Brain microvascular endothelial cell (primary cell): ENCODE measurements at regions not wholly inside any gene's neighbourhood (a gene's known extent, or its start where the extent isn't known, plus 50 kb on each side); places are given as distances from the start of the nearest gene placed in this dataset.

ENCODE experiments used
- DNase-seq: peaks from one replicate; pipeline ENCODE4 v3.0.0-alpha.2; 2020
- H3K27ac ChIP-seq: fragments of 250-450 bp; sonication (Bioruptor Pico); 2 replicates; pipeline ENCODE4 v1.5.1; 2020; ENCODE audit warnings: mild to moderate bottlenecking, moderate library complexity
- H3K27me3 ChIP-seq: fragments of 250-450 bp; sonication (Bioruptor Pico); replicated peaks from 2 replicates; pipeline ENCODE4 v1.5.1; 2020; ENCODE audit warnings: mild to moderate bottlenecking
- H3K36me3 ChIP-seq: fragments of 250-450 bp; sonication (Bioruptor Pico); replicated peaks from 2 replicates; pipeline ENCODE4 v1.5.1; 2020; ENCODE audit warnings: mild to moderate bottlenecking
- H3K4me3 ChIP-seq: 2 replicates; pipeline ENCODE4 v1.5.1; 2011; ENCODE audit warnings: low read depth, mild to moderate bottlenecking, control low read depth, low read length, moderate library complexity
- in situ Hi-C: cut with HindIII; loops from 2 replicates; pipeline ENCODE4 v1.10.0; 2017; ENCODE audit warnings: low sequenced_read_pairs, low pct_ligation_motif_present
- TF ChIP-seq, protein P1 (sequence below): IDR thresholded peaks from 2 replicates; pipeline ENCODE4 v1.5.1; 2011; ENCODE audit warnings: low read depth, mild to moderate bottlenecking, moderate library complexity, low read length, control low read depth, inconsistent platforms; ENCODE audit errors: missing control alignments

DNA sequence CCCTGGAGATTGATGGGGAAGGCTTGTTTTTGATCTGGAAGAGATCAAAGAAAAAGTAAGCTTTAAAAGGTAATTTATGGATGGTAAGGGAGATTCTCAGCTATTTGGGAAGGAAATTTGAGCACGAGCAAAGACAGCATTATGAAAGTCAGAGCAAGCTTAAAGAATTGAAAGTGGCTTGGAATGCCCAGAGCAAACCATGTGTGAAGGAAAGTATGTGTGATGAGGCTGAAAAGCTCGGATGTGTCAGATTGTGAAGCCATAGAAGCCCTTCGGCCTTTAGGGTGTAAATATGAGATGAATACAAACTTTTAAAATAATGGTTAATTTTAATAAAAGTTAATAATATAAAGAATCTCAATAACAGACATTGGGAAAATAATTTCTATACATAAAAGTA lies 377.4 kb upstream of the DSEL start:
- H3K36me3 ChIP-seq = no peaks in the 10 kb centered on the region
- in situ Hi-C loops = no loop called here
- no peak overlapping the region for H3K4me3 ChIP-seq
- TF ChIP-seq, protein P1, sequence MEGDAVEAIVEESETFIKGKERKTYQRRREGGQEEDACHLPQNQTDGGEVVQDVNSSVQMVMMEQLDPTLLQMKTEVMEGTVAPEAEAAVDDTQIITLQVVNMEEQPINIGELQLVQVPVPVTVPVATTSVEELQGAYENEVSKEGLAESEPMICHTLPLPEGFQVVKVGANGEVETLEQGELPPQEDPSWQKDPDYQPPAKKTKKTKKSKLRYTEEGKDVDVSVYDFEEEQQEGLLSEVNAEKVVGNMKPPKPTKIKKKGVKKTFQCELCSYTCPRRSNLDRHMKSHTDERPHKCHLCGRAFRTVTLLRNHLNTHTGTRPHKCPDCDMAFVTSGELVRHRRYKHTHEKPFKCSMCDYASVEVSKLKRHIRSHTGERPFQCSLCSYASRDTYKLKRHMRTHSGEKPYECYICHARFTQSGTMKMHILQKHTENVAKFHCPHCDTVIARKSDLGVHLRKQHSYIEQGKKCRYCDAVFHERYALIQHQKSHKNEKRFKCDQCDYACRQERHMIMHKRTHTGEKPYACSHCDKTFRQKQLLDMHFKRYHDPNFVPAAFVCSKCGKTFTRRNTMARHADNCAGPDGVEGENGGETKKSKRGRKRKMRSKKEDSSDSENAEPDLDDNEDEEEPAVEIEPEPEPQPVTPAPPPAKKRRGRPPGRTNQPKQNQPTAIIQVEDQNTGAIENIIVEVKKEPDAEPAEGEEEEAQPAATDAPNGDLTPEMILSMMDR = no peak
- H3K27ac ChIP-seq = no peak overlapping the region
- H3K27me3 ChIP-seq = no peaks in the 10 kb centered on the region
- DNase-seq = no peak

DNA sequence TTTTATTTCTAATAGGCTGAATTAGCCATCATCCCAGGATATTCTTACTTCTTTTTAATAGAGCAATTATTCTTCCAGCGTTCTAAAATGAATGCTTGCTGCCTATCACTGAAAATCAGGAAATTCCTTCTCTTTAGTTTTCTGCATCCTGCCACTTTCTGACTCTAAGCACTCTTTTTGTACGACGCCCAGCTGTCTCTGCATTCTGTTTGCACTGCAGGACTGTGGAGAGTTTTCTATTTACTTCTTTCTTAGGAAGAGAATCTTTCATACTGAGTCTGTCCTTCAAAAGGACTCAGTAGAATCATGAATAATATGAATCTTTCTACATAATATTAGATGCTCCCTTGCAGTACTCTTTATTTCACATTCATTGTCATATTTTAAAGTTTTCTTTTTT lies 360.4 kb upstream of the DSEL start:
- Histone ChIP-seq H3K4me3 (no peak overlapping the region), H3K36me3 (no peaks in the 10 kb centered on the region), H3K27me3 (no peaks in the 10 kb centered on the region), H3K27ac (no peak overlapping the region)
- no peak for DNase-seq
- TF ChIP-seq, protein P1 = no peak
- in situ Hi-C loops = no loop called here

DNA sequence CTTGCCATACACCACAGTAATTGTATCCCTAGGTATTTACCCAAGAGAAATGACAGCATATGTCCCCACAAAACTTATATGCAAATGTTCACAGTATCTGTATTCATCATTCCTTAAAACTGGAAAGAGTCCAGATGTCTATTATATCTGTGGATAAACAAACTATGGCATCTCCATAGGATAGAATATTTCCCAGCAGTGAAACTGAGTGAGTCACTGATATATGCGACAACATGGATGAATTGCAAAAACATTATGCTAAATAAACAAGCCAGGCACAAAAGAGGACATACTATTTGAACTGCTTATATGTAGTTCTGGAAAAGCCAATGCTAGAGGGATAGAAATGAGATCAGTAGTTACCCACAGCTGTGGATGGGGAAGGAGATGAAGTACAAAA lies 359.4 kb upstream of the DSEL start:
- DNase-seq = peak; percentile 19
- TF ChIP-seq, protein P1 = no peak
- no peaks in the 10 kb centered on the region for H3K27me3 ChIP-seq
- H3K4me3 ChIP-seq = no peak overlapping the region
- no peaks in the 10 kb centered on the region for H3K36me3 ChIP-seq
- H3K27ac ChIP-seq = no peak overlapping the region
- in situ Hi-C loops = no loop called here

DNA sequence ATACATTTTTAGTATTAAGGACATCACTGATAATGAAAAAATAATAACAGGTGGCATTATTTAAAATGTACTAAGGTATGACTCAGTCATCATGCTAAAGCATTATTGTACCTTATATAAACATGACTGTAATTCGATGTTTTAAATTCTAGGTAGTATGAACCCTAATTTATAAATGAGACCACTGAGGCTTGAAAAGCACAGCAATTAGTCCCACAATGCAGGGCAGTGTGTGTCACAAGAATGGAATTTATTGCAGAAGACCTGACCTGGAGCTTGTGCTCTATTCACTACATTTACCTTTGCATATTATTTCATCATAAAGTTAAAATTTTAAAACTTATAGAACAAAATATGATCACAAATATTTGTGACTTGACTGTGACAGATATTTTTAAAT lies 358.5 kb upstream of the DSEL start:
- no peaks in the 10 kb centered on the region for H3K36me3 ChIP-seq
- no peaks in the 10 kb centered on the region for H3K27me3 ChIP-seq
- no peak for DNase-seq
- no peak overlapping the region for H3K27ac ChIP-seq
- TF ChIP-seq, protein P1 = no peak
- no peak overlapping the region for H3K4me3 ChIP-seq
- in situ Hi-C loops = no loop called here

DNA sequence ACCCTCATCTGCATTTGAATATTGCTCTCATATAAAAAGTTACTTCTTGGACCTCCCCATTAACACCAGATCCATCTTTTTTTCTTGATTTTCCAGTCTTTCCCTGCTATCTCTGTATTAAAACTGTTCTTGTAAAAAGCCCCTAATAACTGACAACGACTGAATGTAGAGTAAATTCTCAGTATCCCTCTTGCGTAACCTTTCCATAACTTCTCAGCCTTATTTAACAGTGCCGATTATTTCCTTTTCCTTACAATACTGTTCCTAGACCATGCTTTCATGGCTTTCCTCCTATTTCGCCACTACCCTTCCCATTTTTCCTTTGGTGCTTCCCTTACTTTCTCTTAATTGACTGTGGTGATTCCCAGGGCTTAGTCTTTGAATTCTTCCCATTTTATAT lies 348.9 kb upstream of the DSEL start:
- in situ Hi-C loops = no loop called here
- H3K27ac ChIP-seq = peak overlapping the region; percentile 38
- TF ChIP-seq, protein P1 = no peak
- no peaks in the 10 kb centered on the region for H3K36me3 ChIP-seq
- no peak overlapping the region for H3K4me3 ChIP-seq
- no peaks in the 10 kb centered on the region for H3K27me3 ChIP-seq
- no peak for DNase-seq

DNA sequence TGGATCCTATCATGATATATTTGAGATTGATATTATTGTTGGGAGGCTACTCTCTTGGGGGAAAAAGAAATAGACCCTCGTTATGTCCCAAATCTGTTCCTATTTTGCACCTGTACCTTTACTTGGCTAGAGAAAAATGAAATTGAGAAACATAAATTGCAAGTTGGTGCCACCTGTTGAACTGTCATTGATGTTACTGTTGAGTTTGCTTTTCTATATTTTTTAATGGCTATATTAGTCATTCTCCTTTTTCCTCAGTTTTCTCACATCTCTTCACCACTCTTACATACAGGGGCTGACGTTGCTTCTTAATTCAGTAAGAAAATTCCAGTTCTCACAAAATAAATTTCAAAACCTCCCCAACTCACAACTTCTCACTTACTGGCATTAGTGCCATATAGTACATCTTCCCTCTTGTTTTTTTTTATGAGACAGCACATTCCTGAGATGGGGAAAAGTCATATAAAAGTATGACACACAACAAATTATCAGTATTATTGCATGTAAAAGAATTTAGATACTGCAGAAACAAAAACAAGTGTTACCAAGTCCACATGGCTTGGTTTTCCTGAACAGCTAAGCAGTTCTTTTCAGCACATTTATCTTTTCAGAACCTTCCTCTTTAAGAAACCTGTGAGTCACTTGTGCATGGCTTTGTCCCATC lies 348.3 kb upstream of the DSEL start:
- TF ChIP-seq, protein P1 = no peak
- H3K27ac ChIP-seq = peak overlapping the region; percentile 38
- DNase-seq = peak; percentile 72
- no peak overlapping the region for H3K4me3 ChIP-seq
- no peaks in the 10 kb centered on the region for H3K27me3 ChIP-seq
- no peaks in the 10 kb centered on the region for H3K36me3 ChIP-seq
- in situ Hi-C loops = no loop called here
